Suprapubic skin (tissue), 4 donors: ENCODE measurements at regions not wholly inside any gene's neighbourhood (a gene's known extent, or its start where the extent isn't known, plus 50 kb on each side); places are given as distances from the start of the nearest gene placed in this dataset.

Experiments used
- DNase-seq, 2 donors: peaks; one replicate each; pipeline ENCODE4 v3.0.0-alpha.2; 2019; ENCODE audit warnings: low spot score in 2 of 2
- H3K27ac ChIP-seq: fragments of 200-600 bp; sonication (generic); one replicate; pipeline ENCODE4 v1.5.1; 2019
- H3K27me3 ChIP-seq: fragments of 200-600 bp; sonication (generic); one replicate; pipeline ENCODE4 v1.5.1; 2019
- H3K36me3 ChIP-seq: fragments of 200-600 bp; sonication (generic); one replicate; pipeline ENCODE4 v1.5.1; 2019
- H3K4me1 ChIP-seq: fragments of 200-600 bp; sonication (generic); one replicate; pipeline ENCODE4 v1.5.1; 2019
- H3K4me3 ChIP-seq: fragments of 200-600 bp; sonication (generic); one replicate; pipeline ENCODE4 v1.5.1; 2019; ENCODE audit warnings: mild to moderate bottlenecking
- H3K9me3 ChIP-seq: fragments of 200-600 bp; sonication (generic); one replicate; pipeline ENCODE4 v1.5.1; 2019
- EP300 ChIP-seq: sonication (generic); formaldehyde crosslinking; IDR thresholded peaks from one replicate; pipeline ENCODE4 v1.6.1; 2017; ENCODE audit warnings: antibody characterized with exemption
- POLR2A ChIP-seq, 2 donors: fragments of 450-650 bp; IDR thresholded peaks; one replicate each; pipeline ENCODE4 v1.6.1; 2017; ENCODE audit warnings: antibody characterized with exemption in 2 of 2, mild to moderate bottlenecking in 2 of 2, moderate library complexity in 2 of 2
- POLR2AphosphoS5 ChIP-seq, 3 donors: sonication (generic); formaldehyde crosslinking; IDR thresholded peaks; one replicate each; pipeline ENCODE4 v1.6.1; 2017; ENCODE audit warnings: antibody characterized with exemption in 3 of 3
- WGBS: methylation state at CpG from one replicate; pipeline ENCODE4 v1.1.5; 2018; 5-methylcytosine and 5-hydroxymethylcytosine counted together
- TF ChIP-seq, protein P1 (sequence below), 2 donors: fragments of 200-600 bp in 1 of 2; fragments of 450-650 bp in 1 of 2; sonication (generic) in 1 of 2; IDR thresholded peaks; one replicate each; pipeline ENCODE4 v1.5.1; 2016 to 2019; ENCODE audit warnings: antibody characterized with exemption in 2 of 2, mild to moderate bottlenecking in 1 of 2, moderate library complexity in 1 of 2

GRCh38 chr6:54694928-54695532, 151.5 kb upstream of the FAM83B start:
- WGBS, result 98% methylated on average over 3 of the region's 3 CpGs
- no peaks in the 10 kb centered on the region for H3K36me3 ChIP-seq
- TF ChIP-seq, protein P1, sequence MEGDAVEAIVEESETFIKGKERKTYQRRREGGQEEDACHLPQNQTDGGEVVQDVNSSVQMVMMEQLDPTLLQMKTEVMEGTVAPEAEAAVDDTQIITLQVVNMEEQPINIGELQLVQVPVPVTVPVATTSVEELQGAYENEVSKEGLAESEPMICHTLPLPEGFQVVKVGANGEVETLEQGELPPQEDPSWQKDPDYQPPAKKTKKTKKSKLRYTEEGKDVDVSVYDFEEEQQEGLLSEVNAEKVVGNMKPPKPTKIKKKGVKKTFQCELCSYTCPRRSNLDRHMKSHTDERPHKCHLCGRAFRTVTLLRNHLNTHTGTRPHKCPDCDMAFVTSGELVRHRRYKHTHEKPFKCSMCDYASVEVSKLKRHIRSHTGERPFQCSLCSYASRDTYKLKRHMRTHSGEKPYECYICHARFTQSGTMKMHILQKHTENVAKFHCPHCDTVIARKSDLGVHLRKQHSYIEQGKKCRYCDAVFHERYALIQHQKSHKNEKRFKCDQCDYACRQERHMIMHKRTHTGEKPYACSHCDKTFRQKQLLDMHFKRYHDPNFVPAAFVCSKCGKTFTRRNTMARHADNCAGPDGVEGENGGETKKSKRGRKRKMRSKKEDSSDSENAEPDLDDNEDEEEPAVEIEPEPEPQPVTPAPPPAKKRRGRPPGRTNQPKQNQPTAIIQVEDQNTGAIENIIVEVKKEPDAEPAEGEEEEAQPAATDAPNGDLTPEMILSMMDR (IDR thresholded peaks at IDR 0.05), result no peak
- TF ChIP-seq POLR2AphosphoS5 (IDR thresholded peaks at IDR 0.05) (no peak), EP300 (no peak), POLR2A (IDR thresholded peaks at IDR 0.05) (no peak)
- no peaks in the 10 kb centered on the region for H3K27me3 ChIP-seq
- peaks cover 8% of the 10 kb centered on the region for H3K4me1 ChIP-seq
- H3K4me3 ChIP-seq, result no peak overlapping the region
- H3K9me3 ChIP-seq, result no peaks in the 10 kb centered on the region
- DNase-seq, result no peak
- no peak overlapping the region for H3K27ac ChIP-seq

GRCh38 chr6:54695815-54696214, 150.8 kb upstream of the FAM83B start:
- H3K4me1 ChIP-seq, result peaks cover 13% of the 10 kb centered on the region
- no peak overlapping the region for H3K4me3 ChIP-seq
- TF ChIP-seq, protein P1 (IDR thresholded peaks at IDR 0.05), result no peak
- TF ChIP-seq POLR2AphosphoS5 (IDR thresholded peaks at IDR 0.05), result no peak
- no peak for TF ChIP-seq POLR2A (IDR thresholded peaks at IDR 0.05)
- TF ChIP-seq EP300, result no peak
- H3K27me3 ChIP-seq, result no peaks in the 10 kb centered on the region
- 74% methylated on average over 3 of the region's 3 CpGs for WGBS
- DNase-seq, result no peak
- no peak overlapping the region for H3K27ac ChIP-seq
- H3K9me3 ChIP-seq, result no peaks in the 10 kb centered on the region
- H3K36me3 ChIP-seq, result no peaks in the 10 kb centered on the region

- no peak overlapping the region for H3K27ac ChIP-seq
- no peak for DNase-seq
- no peaks in the 10 kb centered on the region for H3K9me3 ChIP-seq
- TF ChIP-seq, protein P1 (IDR thresholded peaks at IDR 0.05), result no peak
- no peak for TF ChIP-seq EP300
- no peak for TF ChIP-seq POLR2A (IDR thresholded peaks at IDR 0.05)
- no peak for TF ChIP-seq POLR2AphosphoS5 (IDR thresholded peaks at IDR 0.05)
- H3K27me3 ChIP-seq, result no peaks in the 10 kb centered on the region
- peaks cover 13% of the 10 kb centered on the region for H3K4me1 ChIP-seq
- no peaks in the 10 kb centered on the region for H3K36me3 ChIP-seq
- no peak overlapping the region for H3K4me3 ChIP-seq
- 18% methylated on average over 3 of the region's 3 CpGs for WGBS
These were observed 149.1 kb upstream of the FAM83B start for GRCh38 chr6:54697424-54697823.

GRCh38 chr6:54698974-54699373, 147.6 kb upstream of the FAM83B start:
- Histone ChIP-seq H3K27ac (peak overlapping the region; percentile 63), H3K4me1 (peaks cover 13% of the 10 kb centered on the region), H3K4me3 (no peak overlapping the region), H3K27me3 (no peaks in the 10 kb centered on the region), H3K36me3 (no peaks in the 10 kb centered on the region), H3K9me3 (no peaks in the 10 kb centered on the region)
- DNase-seq, result no peak
- 39% methylated on average over 3 of the region's 3 CpGs for WGBS
- TF ChIP-seq EP300, result no peak
- TF ChIP-seq, protein P1 (IDR thresholded peaks at IDR 0.05), result no peak
- no peak for TF ChIP-seq POLR2A (IDR thresholded peaks at IDR 0.05)
- TF ChIP-seq POLR2AphosphoS5 (IDR thresholded peaks at IDR 0.05), result no peak

DNA sequence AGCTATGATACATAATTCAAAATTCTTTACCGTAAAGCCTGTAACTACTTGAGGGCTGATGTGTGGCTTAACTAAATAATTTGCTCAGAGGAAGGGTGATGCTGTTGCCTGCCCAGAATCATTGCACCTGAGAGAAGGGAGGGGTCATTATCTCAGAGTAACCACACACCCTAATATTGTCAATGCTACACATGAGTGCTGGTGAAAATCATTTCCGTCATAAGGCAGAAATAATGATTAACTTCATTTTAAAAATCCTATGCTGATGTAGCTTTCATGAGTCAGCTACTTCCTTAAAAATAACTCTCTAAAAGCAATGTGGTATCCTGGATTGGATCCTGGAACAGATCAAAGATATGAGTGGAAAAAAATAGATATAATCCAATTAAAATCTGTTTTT, 146.4 kb upstream of the FAM83B start:
- WGBS, result 52% methylated on average over 2 of the region's 2 CpGs

More for the DNA sequence above, 146.4 kb upstream of the FAM83B start:
- DNase-seq, result no peak
- TF ChIP-seq, protein P1 (IDR thresholded peaks at IDR 0.05), result no peak
- TF ChIP-seq EP300 (no peak), POLR2A (IDR thresholded peaks at IDR 0.05) (no peak), POLR2AphosphoS5 (IDR thresholded peaks at IDR 0.05) (no peak)
- Histone ChIP-seq H3K4me1 (peaks cover 13% of the 10 kb centered on the region), H3K27me3 (no peaks in the 10 kb centered on the region), H3K36me3 (no peaks in the 10 kb centered on the region), H3K27ac (peak overlapping the region; percentile 63), H3K4me3 (no peak overlapping the region), H3K9me3 (no peaks in the 10 kb centered on the region)
